A204.1 (cell line): ENCODE measurements at regions not wholly inside any gene's neighbourhood (a gene's known extent, or its start where the extent isn't known, plus 50 kb on each side); places are given as distances from the start of the nearest gene placed in this dataset.

Experiments used
- FAIRE-seq: peaks from 2 replicates; lab custom pipeline; 2012; peaks lifted over from hg19 to GRCh38; lab: Jason Lieb, UNC

DNA sequence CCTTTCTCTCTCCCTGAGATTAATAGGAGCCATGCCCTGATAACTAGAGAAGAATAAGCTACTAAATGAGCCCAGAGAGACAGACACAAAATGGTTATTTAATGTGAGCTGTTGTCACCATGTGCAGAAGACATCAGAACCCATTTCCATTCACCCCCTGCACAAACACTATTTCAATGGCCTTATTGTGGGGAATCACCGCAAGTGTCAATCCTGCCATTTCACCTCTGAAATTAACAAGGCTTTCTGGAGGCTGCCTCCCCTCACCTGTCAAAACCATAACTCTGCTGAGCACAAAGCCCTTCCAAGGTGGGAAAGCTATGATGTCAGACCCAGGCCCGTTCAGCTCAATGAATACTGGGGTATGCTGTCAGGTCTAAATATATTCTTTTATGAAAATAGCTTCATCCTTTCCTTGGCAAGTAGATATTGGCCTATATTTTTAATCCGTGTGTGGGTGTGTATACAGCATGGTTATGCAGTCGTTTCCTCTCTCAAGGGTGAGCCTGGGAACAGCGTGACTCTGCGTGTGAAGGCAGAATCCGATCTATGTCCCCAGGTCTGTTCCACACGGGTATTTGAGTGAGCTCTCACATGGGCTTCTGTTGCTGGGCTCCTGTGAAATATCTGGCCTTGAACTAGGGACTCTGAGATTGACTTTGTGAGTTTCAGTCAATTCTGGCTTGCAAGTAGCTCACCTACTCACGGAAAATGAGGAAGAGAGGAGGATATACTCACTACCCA lies 266.3 kb downstream of the FBXW7 start:
- FAIRE-seq, result no peak

DNA sequence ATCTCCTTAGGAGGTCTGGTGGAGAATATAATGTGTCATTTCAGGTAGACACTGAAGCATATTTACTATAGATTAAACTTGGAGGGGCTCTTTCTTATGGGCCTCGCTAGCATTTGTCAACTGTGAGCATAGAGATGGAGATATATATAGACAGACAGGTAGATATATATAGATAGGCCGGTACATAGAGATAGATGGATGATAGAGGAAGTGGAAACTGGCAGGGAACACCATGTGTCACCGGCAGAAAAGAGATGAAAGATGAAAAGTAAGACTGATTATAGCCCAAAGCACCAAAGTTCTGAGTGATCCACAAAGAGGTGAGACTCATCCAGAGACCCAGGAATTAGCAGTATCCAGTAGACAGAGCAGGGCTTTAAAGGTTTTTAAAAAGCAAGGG lies 268.1 kb downstream of the FBXW7 start:
- FAIRE-seq, result no peak

GRCh38 chr4:152266831-152267480 lies 268.9 kb downstream of the FBXW7 start:
- no peak for FAIRE-seq

DNA sequence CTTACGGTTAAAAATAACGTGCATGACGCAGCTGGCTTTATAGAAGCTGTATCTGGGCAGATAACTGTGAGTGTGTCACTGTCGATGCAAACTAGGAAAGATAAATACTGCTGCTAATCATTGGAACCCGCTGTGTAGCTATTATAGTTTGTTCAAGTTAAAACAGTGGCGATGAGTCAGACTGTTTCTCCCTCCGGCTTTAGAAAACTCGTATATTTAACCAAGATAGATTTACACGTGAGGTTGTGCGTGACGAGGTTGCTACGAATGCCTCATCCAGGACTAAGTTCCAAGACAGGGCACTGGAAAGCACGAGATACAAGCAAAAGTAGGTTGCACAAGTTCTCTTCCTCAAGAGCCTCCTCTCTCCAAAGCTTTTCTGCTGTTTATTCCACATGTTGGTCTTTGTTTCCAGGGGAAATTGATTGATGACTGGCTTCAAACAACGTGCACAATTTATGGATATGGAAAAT lies 270.7 kb downstream of the FBXW7 start:
- FAIRE-seq, result no peak

DNA sequence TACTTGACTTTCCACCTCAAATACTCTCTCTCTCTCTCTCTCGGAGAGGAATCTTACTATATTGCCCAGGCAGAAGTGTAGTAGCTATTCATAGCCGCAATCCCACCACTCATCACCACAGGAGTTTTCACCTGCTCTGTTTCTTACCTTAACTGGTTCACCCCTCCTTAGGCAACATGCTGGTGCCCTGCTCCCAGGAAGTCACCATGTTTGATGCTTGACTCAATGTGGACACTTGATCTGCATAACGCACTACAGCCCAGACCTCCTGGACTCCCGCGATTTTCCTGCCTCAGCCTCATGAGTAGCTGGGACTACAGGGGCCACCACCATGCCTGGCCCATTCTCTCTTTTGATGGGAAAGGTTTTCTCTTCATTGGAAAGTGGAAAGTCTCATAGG lies 271.8 kb downstream of the FBXW7 start:
- no peak for FAIRE-seq

- FAIRE-seq, result no peak
Observed at GRCh38 chr4:152259866-152260265, 276.0 kb downstream of the FBXW7 start.

DNA sequence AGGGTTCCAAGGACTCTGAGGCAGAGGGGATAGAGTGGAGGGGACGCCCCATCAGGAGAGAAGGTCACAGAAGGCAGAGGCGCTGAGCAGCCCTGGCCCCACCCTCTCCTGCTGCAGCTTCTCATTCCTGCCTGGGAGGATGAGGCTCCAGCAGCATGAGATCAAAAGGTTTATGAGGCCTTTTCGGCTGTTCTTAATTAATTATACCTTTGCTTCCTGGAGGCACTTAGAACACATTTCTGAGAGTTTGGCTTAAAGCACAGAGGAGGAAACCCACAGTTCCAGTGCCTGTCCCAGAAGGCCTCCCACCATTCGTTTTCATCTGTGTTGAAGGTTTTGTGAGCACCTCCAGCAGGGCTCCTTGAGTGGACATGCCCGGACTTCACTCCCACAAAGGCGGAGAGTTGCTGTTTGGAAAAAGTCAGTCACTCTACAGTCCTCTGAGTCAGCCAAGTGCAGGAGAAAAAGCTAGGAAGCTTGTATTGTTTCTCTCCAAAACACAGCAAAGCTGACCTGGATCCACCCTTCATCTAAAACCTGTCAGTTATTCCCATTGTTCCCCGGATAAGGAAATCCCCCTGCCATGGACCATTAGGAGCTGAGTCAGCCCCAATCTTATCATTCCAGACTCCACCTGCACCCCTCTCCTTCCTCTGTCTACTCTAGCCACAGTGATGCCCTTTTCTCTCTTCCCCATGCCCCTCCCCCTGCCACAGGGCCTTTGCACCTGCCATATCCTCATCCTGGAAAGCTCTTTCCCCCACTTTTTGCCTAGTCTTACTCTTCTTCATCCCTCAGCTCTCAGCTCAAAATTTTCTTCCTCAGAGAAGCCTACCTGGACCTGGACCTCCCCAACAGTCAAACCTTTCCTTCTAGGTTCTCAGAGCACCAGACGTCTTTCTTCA lies 276.8 kb downstream of the FBXW7 start:
- FAIRE-seq, result no peak

GRCh38 chr4:152258391-152258790 lies 277.5 kb downstream of the FBXW7 start:
- FAIRE-seq, result no peak

- FAIRE-seq, result no peak
Observed at GRCh38 chr4:152257601-152258066, 278.3 kb downstream of the FBXW7 start.

DNA sequence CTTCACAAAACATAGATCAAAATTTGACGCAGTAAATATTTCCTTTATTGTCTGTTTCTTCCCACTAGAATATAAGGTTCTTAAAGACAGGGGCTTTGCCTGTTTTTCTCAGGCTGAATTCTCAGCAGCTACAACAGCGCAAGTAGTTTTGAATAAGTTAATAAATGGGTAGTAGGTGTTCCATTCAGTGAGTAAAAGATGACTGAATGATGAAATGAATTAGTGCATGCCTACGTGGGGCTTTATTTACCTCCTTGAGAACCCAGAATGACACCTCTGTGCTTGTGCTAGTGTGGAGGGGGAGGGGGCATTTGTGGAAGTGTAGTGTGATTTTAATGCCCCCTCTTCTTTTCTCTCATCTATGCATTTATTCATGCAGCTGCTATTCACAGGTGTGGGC lies 278.9 kb downstream of the FBXW7 start:
- no peak for FAIRE-seq

DNA sequence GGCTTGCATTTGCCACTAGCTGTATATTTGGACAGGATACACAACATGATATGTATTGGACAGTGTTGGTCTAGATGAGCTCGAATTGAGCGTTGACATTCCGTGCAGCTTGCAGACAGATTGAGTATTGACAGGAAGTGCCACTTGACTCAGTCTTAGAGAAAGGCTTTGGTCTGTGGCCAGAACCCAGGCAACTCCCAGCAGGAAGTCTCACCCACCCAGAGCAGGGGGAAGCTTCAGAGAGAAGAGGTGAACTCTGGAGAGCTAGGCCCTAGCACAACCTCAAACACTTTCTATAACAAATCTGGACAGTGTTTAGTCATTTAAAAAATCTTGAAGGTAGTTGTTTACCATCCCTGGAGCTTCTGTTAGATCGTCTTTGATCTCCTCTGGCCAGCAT lies 280.5 kb downstream of the FBXW7 start:
- no peak for FAIRE-seq

DNA sequence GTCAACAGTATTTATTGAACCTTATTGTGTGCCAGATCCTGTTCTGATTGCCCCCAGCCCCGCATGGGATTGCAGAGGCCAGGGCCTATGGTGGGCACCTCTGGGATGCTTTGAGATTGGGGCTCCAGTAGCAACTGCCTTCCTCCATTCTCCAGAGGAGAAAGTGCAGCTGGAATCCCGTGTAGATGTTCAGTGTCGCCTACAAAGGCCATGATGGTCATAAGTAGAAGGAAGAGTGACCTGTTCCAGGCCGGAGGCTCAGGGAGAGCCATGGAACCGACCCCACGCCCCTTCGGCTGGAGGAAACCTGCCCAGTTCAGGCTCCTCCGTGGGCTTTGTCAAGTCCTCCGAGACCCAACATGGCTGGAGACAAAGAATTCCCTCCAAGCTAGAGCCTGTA lies 287.5 kb downstream of the FBXW7 start:
- no peak for FAIRE-seq

- FAIRE-seq, result no peak
Observed at GRCh38 chr4:152247271-152247975, 288.5 kb downstream of the FBXW7 start.

DNA sequence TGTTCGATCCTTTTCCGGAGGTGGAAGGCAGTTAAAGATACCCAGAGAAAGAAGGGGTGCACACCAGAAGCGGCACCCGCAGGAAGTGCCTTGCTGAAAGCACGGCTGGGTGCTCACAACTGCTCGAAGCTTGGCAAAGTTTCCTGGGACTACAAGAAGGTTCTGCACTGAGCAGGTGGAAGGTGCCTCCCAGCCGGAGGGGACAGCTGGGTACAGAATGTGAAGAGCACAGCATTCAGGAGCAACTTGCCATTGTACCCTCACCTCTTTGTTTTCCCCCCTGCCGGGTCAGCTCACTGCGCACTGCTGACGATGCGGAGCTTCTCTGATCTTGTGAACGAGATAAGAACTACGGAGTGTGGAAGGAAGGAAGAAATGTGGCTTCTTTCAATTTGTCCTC lies 289.2 kb downstream of the FBXW7 start:
- FAIRE-seq, result no peak

DNA sequence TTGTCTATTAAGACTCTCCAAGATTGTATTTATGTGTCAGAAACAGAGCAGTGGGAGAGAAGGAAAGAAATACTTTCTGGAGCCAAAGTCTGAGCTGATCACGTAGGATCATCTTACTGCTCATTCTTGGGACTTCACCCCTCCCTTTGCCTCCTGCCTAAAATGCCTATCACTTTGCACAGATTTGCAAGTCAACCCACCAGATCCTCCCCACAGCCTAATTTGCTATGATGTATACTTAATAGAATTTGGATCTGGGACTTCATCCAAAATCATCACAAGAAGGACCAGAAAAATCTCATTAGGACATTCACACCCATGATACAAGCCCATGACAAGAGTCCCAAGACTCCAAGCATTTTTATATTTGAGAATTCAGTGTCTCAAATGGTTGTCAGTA lies 290.2 kb downstream of the FBXW7 start:
- FAIRE-seq, result no peak

DNA sequence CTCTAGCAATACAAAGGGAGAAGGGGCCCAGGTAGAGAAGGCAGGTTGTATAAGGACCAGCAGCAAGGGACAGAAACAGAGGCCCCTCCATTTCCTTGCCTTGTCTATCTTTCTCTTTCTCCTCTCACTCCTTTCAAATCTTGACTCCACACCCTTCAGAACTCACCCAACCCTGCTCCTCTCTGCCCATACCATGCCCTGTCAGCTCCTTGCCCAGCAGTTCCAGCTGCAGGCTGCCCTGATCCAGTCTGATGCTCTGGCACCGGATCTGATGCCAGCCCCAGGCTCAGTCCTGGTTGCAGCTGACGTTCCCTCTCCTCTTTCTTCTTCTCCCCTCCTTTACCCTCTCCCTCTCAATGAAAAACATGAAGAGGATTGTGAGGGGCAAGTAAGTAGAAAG lies 291.2 kb downstream of the FBXW7 start:
- no peak for FAIRE-seq

- FAIRE-seq, result no peak
Observed at GRCh38 chr4:152243896-152244595, 291.8 kb downstream of the FBXW7 start.

GRCh38 chr4:152243206-152243605 lies 292.7 kb downstream of the FBXW7 start:
- FAIRE-seq, result no peak

DNA sequence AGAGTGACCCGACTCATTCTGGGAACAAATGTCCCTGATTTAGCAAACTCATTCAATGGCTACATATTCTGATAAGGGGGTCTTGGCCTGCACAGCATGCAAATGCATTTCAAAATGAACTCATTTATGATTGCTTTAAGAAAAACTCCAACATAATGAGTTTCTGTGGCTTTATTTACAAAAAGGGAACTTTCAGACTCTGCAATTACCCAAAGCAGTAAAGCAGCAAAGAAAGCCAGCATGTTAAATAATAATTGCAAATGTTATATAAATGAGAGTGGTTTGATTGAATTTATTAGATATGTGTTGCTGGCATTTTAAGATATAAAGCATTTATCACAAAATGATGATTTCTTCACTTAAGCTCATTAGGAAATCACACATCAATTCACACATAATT lies 295.7 kb downstream of the FBXW7 start:
- FAIRE-seq, result no peak

GRCh38 chr4:152239216-152239615 lies 296.7 kb downstream of the FBXW7 start:
- no peak for FAIRE-seq

- FAIRE-seq, result no peak
Observed at GRCh38 chr4:152236519-152237056, 299.3 kb downstream of the FBXW7 start.
